ENCODE measurements at regions not wholly inside any gene's neighbourhood (a gene's known extent, or its start where the extent isn't known, plus 50 kb on each side); places are given as distances from the start of the nearest gene placed in this dataset.

- no peak for DNase-seq
These were observed 50.8 kb upstream of the CXCR4 start for GRCh38 chr2:136168720-136169119.

- no peak for DNase-seq
These were observed 49.9 kb upstream of the CXCR4 start for GRCh38 chr2:136167721-136168475.
